ENCODE measurements at regions not wholly inside any gene's neighbourhood (a gene's known extent, or its start where the extent isn't known, plus 50 kb on each side); places are given as distances from the start of the nearest gene placed in this dataset.

GRCh38 chrX:43140582-43140981 lies 362.6 kb upstream of the PPP1R2C start:
- H3K4me3 Mint-ChIP-seq = no peak overlapping the region
- no peak for TF ChIP-seq CTCF (IDR thresholded peaks at IDR 0.05)
- H3K4me1 Mint-ChIP-seq (ENCODE audit: low read depth) = no peaks in the 10 kb centered on the region
- no peaks in the 10 kb centered on the region for H3K9me3 Mint-ChIP-seq
- no peaks in the 10 kb centered on the region for H3K36me3 Mint-ChIP-seq (ENCODE audit: low read depth)
- no peaks in the 10 kb centered on the region for H3K27me3 Mint-ChIP-seq (ENCODE audit: insufficient read depth)
- DNase-seq = no peak
- H3K27ac Mint-ChIP-seq = no peak overlapping the region

- Mint-ChIP-seq H3K4me1 (ENCODE audit: low read depth) (no peaks in the 10 kb centered on the region), H3K4me3 (no peak overlapping the region), H3K27ac (no peak overlapping the region), H3K9me3 (no peaks in the 10 kb centered on the region), H3K36me3 (ENCODE audit: low read depth) (no peaks in the 10 kb centered on the region), H3K27me3 (ENCODE audit: insufficient read depth) (no peaks in the 10 kb centered on the region)
- DNase-seq = no peak
- no peak for TF ChIP-seq CTCF (IDR thresholded peaks at IDR 0.05)
Measured at GRCh38 chrX:43141885-43142284, 363.9 kb upstream of the PPP1R2C start.

GRCh38 chrX:43148305-43148704 lies 370.3 kb upstream of the PPP1R2C start:
- TF ChIP-seq CTCF (IDR thresholded peaks at IDR 0.05) = no peak

GRCh38 chrX:43165343-43165920 lies 387.5 kb upstream of the PPP1R2C start:
- Mint-ChIP-seq H3K4me1 (ENCODE audit: low read depth) (no peaks in the 10 kb centered on the region), H3K27ac (no peak overlapping the region), H3K9me3 (no peaks in the 10 kb centered on the region; the same call in 1 of the 2 replicates), H3K4me3 (no peak overlapping the region), H3K36me3 (ENCODE audit: low read depth) (no peaks in the 10 kb centered on the region), H3K27me3 (ENCODE audit: insufficient read depth) (no peaks in the 10 kb centered on the region)
- TF ChIP-seq CTCF (IDR thresholded peaks at IDR 0.05) = no peak
- no peak for DNase-seq

More at GRCh38 chrX:43148305-43148704, 370.3 kb upstream of the PPP1R2C start:
- Mint-ChIP-seq H3K4me1 (ENCODE audit: low read depth) (no peaks in the 10 kb centered on the region), H3K27me3 (ENCODE audit: insufficient read depth) (no peaks in the 10 kb centered on the region), H3K9me3 (peaks cover 16% of the 10 kb centered on the region), H3K27ac (no peak overlapping the region), H3K4me3 (no peak overlapping the region), H3K36me3 (ENCODE audit: low read depth) (no peaks in the 10 kb centered on the region)
- no peak for DNase-seq

GRCh38 chrX:43166874-43167273 lies 388.9 kb upstream of the PPP1R2C start:
- Mint-ChIP-seq H3K9me3 (no peaks in the 10 kb centered on the region; the same call in 1 of the 2 replicates), H3K27ac (no peak overlapping the region), H3K4me1 (ENCODE audit: low read depth) (no peaks in the 10 kb centered on the region), H3K27me3 (ENCODE audit: insufficient read depth) (no peaks in the 10 kb centered on the region), H3K36me3 (ENCODE audit: low read depth) (no peaks in the 10 kb centered on the region), H3K4me3 (no peak overlapping the region)
- no peak for DNase-seq
- no peak for TF ChIP-seq CTCF (IDR thresholded peaks at IDR 0.05)

- no peak for DNase-seq
- H3K27ac Mint-ChIP-seq = no peak overlapping the region
- TF ChIP-seq CTCF (IDR thresholded peaks at IDR 0.05) = no peak
- H3K27me3 Mint-ChIP-seq (ENCODE audit: insufficient read depth) = no peaks in the 10 kb centered on the region
- no peaks in the 10 kb centered on the region for H3K9me3 Mint-ChIP-seq
- H3K4me1 Mint-ChIP-seq (ENCODE audit: low read depth) = no peaks in the 10 kb centered on the region
- H3K4me3 Mint-ChIP-seq = no peak overlapping the region
- no peaks in the 10 kb centered on the region for H3K36me3 Mint-ChIP-seq (ENCODE audit: low read depth)
Measured at GRCh38 chrX:43175434-43175833, 397.5 kb upstream of the PPP1R2C start.

All from HFFc6 (cell line).